ENCODE measurements at regions not wholly inside any gene's neighbourhood (a gene's known extent, or its start where the extent isn't known, plus 50 kb on each side); places are given as distances from the start of the nearest gene placed in this dataset.

DNA sequence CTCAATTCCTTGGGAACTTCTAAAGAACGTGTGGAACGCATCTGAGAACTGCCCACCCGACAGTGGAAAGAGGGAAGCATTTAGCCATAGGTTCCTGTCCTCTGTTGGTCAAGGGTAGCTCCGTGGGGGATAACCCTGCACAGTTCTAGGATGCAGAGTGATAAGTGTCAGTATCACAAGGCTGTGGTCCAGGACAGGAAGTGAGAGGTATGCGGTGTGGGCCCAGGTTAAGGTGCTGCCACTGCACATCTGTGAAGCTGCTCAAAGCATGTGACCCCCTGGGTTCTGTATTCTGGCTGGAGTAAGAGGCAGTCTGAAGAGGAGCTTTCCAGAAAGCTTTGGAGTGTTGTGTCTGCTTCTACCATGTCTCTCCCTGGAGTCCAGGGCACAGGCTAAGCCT lies 51.7 kb upstream of the HES1 start:
- Histone ChIP-seq H2AFZ (ENCODE audit: low read depth, low read length, poor library complexity, severe bottlenecking) (no peak overlapping the region), H3K4me1 (ENCODE audit: control insufficient read depth in 1 of 2, insufficient read depth in 2 of 2, low read length in 2 of 2) (peaks cover 3 to 8% of the 10 kb centered on the region in 2 experiments; a peak in 3 of 4 replicates), H3K9ac (ENCODE audit: low read length) (no peak overlapping the region), H3K36me3 (ENCODE audit: control insufficient read depth in 1 of 2, insufficient read depth in 2 of 2, low read length in 2 of 2) (no peaks in the 10 kb centered on the region), H3K27ac (ENCODE audit: low read depth, low read length) (no peak overlapping the region), H3K79me2 (ENCODE audit: insufficient read depth, low read length) (no peaks in the 10 kb centered on the region), H4K20me1 (ENCODE audit: insufficient read depth) (no peaks in the 10 kb centered on the region), H3K27me3 (ENCODE audit: insufficient read depth, low read length) (peaks cover 12% of the 10 kb centered on the region; the same call in 1 of the 2 replicates), H3K4me3 (replicated peaks in 1 of 2; ENCODE audit: low read depth in 1 of 2, low read length in 2 of 2) (no peak overlapping the region), H3K4me2 (ENCODE audit: low read length) (no peak overlapping the region), H3K9me3 (ENCODE audit: control insufficient read depth in 1 of 2, insufficient read depth in 1 of 2, low read depth in 1 of 2, low read length in 2 of 2) (no peaks in the 10 kb centered on the region), H3K9me2 (ENCODE audit: insufficient read depth) (no peaks in the 10 kb centered on the region)
- POLR2A ChIA-PET, result no interaction called here
- ATAC-seq, result no peak
- intact Hi-C loops (cut with micrococcal nuclease), result no loop called here
- DNase-seq (ENCODE audit: low read depth, low spot score), result no peak
- BruUV-seq (replicated peaks), result no TSS peak
- RAD21 ChIA-PET (ENCODE audit: low non-redundant PET in 1 of 2, low total read pairs in 2 of 2, uncharacterized antibody in 2 of 2, unreplicated experiment in 2 of 2), result no interaction called here
- CTCF ChIA-PET, result no interaction called here
- no peak for TF ChIP-seq ZFX (IDR thresholded peaks at IDR 0.05)
- TF ChIP-seq YY1 (IDR thresholded peaks at IDR 0.05; ENCODE audit: extremely low read depth, insufficient replicate concordance, low read depth, low read length), result no peak
- no peak for TF ChIP-seq EZH2phosphoT487 (IDR thresholded peaks at IDR 0.05; ENCODE audit: borderline replicate concordance)
- TF ChIP-seq EZH2 (IDR thresholded peaks at IDR 0.05), result no peak
- TF ChIP-seq, protein P1, sequence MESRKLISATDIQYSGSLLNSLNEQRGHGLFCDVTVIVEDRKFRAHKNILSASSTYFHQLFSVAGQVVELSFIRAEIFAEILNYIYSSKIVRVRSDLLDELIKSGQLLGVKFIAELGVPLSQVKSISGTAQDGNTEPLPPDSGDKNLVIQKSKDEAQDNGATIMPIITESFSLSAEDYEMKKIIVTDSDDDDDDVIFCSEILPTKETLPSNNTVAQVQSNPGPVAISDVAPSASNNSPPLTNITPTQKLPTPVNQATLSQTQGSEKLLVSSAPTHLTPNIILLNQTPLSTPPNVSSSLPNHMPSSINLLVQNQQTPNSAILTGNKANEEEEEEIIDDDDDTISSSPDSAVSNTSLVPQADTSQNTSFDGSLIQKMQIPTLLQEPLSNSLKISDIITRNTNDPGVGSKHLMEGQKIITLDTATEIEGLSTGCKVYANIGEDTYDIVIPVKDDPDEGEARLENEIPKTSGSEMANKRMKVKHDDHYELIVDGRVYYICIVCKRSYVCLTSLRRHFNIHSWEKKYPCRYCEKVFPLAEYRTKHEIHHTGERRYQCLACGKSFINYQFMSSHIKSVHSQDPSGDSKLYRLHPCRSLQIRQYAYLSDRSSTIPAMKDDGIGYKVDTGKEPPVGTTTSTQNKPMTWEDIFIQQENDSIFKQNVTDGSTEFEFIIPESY (IDR thresholded peaks at IDR 0.05; ENCODE audit: extremely low read depth, insufficient replicate concordance, low read length), result no peak
- TF ChIP-seq POLR2AphosphoS5 (IDR thresholded peaks at IDR 0.05; ENCODE audit: low read depth, low read length), result no peak
- TF ChIP-seq POLR2A (IDR thresholded peaks at IDR 0.05; ENCODE audit: borderline replicate concordance, extremely low read depth, insufficient read depth, insufficient read length), result no peak
- no peak for TF ChIP-seq TCF7L2 (IDR thresholded peaks at IDR 0.05; ENCODE audit: borderline replicate concordance, extremely low read depth, insufficient read depth, insufficient read length)
- no peak for TF ChIP-seq SIN3A (IDR thresholded peaks at IDR 0.05; ENCODE audit: low read depth)
- TF ChIP-seq CEBPB (IDR thresholded peaks at IDR 0.05; ENCODE audit: low read depth), result no peak
- TF ChIP-seq EGR1 (IDR thresholded peaks at IDR 0.05; ENCODE audit: low read depth), result no peak
- no peak for TF ChIP-seq FOSL1 (IDR thresholded peaks at IDR 0.05; ENCODE audit: low read depth)
